CD4-positive, alpha-beta T cell (primary cell): ENCODE measurements at regions not wholly inside any gene's neighbourhood (a gene's known extent, or its start where the extent isn't known, plus 50 kb on each side); places are given as distances from the start of the nearest gene placed in this dataset.

Experiments used
- ATAC-seq: fragments of 200-7000 bp; cut with Tn5 transposase; one replicate; pipeline ENCODE4 v1.10.0; 2022; ENCODE audit warnings: mild to moderate bottlenecking; ENCODE audit not compliant: poor library complexity
- CTCF ChIA-PET: fragments of 350-600 bp; sonication (Branson Sonifier 250); formaldehyde crosslinking; loops from one replicate; lab custom pipeline; 2021; ENCODE audit warnings: antibody characterized with exemption, inconsistent platforms; lab: Charles Lee
- POLR2A ChIA-PET: fragments of 350-600 bp; sonication (Branson Sonifier 250); formaldehyde crosslinking; loops from one replicate; lab custom pipeline; 2021; ENCODE audit warnings: antibody characterized with exemption, inconsistent platforms; lab: Charles Lee
- DNase-seq, 14 experiments: peaks; one replicate each; pipeline ENCODE4 v3.0.0-alpha.2; 2013 to 2020; ENCODE audit warnings: mixed read lengths in 2 of 14
- H3K27ac ChIP-seq, 2 donors: one replicate each; pipeline versions ENCODE4 v1.5.1 to v1.7.0; 2013; ENCODE audit warnings: low read length in 2 of 2, low read depth in 1 of 2, mild to moderate bottlenecking in 1 of 2
- H3K27me3 ChIP-seq, 2 experiments: 1 replicate in 1 of 2; 2 replicates in 1 of 2; pipeline versions ENCODE4 v1.6.1 to v1.7.0; 2013; ENCODE audit warnings: low read length in 2 of 2, control low read depth in 1 of 2, mild to moderate bottlenecking in 1 of 2, moderate library complexity in 1 of 2; ENCODE audit not compliant: insufficient read depth in 2 of 2, control insufficient read depth in 1 of 2
- H3K36me3 ChIP-seq: one replicate; pipeline ENCODE4 v1.6.1; 2013; ENCODE audit warnings: low read length, control low read depth; ENCODE audit not compliant: insufficient read depth
- H3K4me1 ChIP-seq: one replicate; pipeline ENCODE4 v1.6.1; 2013; ENCODE audit warnings: low read length, control low read depth; ENCODE audit not compliant: insufficient read depth
- H3K4me3 ChIP-seq: one replicate; pipeline ENCODE4 v1.5.1; 2013; ENCODE audit warnings: mild to moderate bottlenecking, low read length, moderate library complexity
- H3K9me3 ChIP-seq, 2 experiments: 1 replicate in 1 of 2; 2 replicates in 1 of 2; pipeline versions ENCODE4 v1.6.1 to v1.7.0; 2013; ENCODE audit warnings: low read length in 2 of 2, mild to moderate bottlenecking in 2 of 2, control low read depth in 1 of 2, moderate library complexity in 1 of 2; ENCODE audit not compliant: control insufficient read depth in 1 of 2, insufficient read depth in 1 of 2
- H3K27ac Mint-ChIP-seq: one replicate; pipeline ENCODE4 v1.8.0; 2020; ENCODE audit warnings: mixed read lengths
- H3K27me3 Mint-ChIP-seq: one replicate; pipeline ENCODE4 v1.8.0; 2021; ENCODE audit warnings: mixed read lengths
- H3K36me3 Mint-ChIP-seq: one replicate; pipeline ENCODE4 v1.8.0; 2021; ENCODE audit warnings: low read depth, mixed read lengths
- H3K4me1 Mint-ChIP-seq: one replicate; pipeline ENCODE4 v1.8.0; 2021; ENCODE audit warnings: low read depth, mixed read lengths
- H3K4me3 Mint-ChIP-seq: one replicate; pipeline ENCODE4 v1.8.0; 2020; ENCODE audit warnings: mild to moderate bottlenecking, mixed read lengths
- H3K9me3 Mint-ChIP-seq: one replicate; pipeline ENCODE4 v1.8.0; 2020; ENCODE audit warnings: mixed read lengths
- CTCF ChIP-seq: fragments of 200-600 bp; IDR thresholded peaks from one replicate; pipeline ENCODE4 v1.8.0; 2022; ENCODE audit warnings: antibody characterized with exemption, mild to moderate bottlenecking
- intact Hi-C, 2 experiments: fragments of 100-400 bp; cut with DNase I in 1 of 2; cut with micrococcal nuclease in 1 of 2; formaldehyde crosslinking; loops; one replicate each; pipeline versions ENCODE4 v1.15.1 to v1.9.0; 2023 to 2025; cut with DNase I, micrococcal nuclease

DNA sequence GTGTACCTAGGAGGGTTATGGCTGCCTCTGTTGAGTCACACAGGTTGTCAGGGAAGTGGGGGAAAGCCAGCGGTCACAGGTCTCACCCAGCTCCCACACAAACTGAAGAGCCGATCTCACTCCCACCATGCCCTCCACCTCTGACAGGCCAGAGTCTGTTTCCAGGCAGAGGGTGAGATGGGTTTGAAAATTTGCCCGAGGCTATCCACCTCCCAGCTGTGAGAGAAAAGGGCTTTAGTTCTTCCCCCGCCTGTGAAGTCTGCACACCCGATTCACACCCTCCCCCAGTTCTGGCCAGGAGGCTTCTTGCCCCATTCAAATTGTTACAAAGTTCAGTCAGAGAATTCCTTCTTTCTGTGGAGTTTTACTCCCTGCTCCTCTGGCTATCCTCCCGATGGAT lies 446.9 kb downstream of the EDEM1 start:
- DNase-seq (no peak), ATAC-seq (no peak)
- Mint-ChIP-seq H3K27ac (no peak overlapping the region), H3K4me1 (no peaks in the 10 kb centered on the region), H3K27me3 (no peaks in the 10 kb centered on the region), H3K9me3 (peaks cover 12% of the 10 kb centered on the region), H3K36me3 (no peaks in the 10 kb centered on the region), H3K4me3 (no peak overlapping the region)
- Histone ChIP-seq H3K27me3 (no peaks in the 10 kb centered on the region), H3K36me3 (no peaks in the 10 kb centered on the region), H3K27ac (no peak overlapping the region), H3K4me1 (no peaks in the 10 kb centered on the region), H3K9me3 (peaks cover 5 to 6% of the 10 kb centered on the region in 2 experiments), H3K4me3 (no peak overlapping the region)
- ChIA-PET CTCF (no interaction called here), POLR2A (no interaction called here)
- intact Hi-C loops: no loop called here
- TF ChIP-seq CTCF: no peak

GRCh38 chr3:5635746-5636145 lies 448.2 kb downstream of the EDEM1 start:
- intact Hi-C loops: no loop called here
- DNase-seq (no peak), ATAC-seq (no peak)
- H3K36me3 Mint-ChIP-seq: no peaks in the 10 kb centered on the region
- CTCF ChIA-PET: no interaction called here
- no peak overlapping the region for H3K27ac ChIP-seq
- H3K4me1 ChIP-seq: no peaks in the 10 kb centered on the region
- no peaks in the 10 kb centered on the region for H3K27me3 Mint-ChIP-seq
- H3K9me3 ChIP-seq: peaks cover 5 to 6% of the 10 kb centered on the region in 2 experiments
- H3K4me3 Mint-ChIP-seq: no peak overlapping the region
- no peak for TF ChIP-seq CTCF
- H3K9me3 Mint-ChIP-seq: peaks cover 7% of the 10 kb centered on the region
- H3K4me1 Mint-ChIP-seq: no peaks in the 10 kb centered on the region
- H3K27me3 ChIP-seq: no peaks in the 10 kb centered on the region
- no peak overlapping the region for H3K4me3 ChIP-seq
- POLR2A ChIA-PET: no interaction called here
- no peak overlapping the region for H3K27ac Mint-ChIP-seq
- no peaks in the 10 kb centered on the region for H3K36me3 ChIP-seq

GRCh38 chr3:5638550-5638949 lies 451.0 kb downstream of the EDEM1 start:
- Mint-ChIP-seq H3K27ac (no peak overlapping the region), H3K4me1 (no peaks in the 10 kb centered on the region), H3K9me3 (peaks cover 10% of the 10 kb centered on the region), H3K36me3 (no peaks in the 10 kb centered on the region), H3K4me3 (no peak overlapping the region), H3K27me3 (no peaks in the 10 kb centered on the region)
- POLR2A ChIA-PET: no interaction called here
- H3K4me1 ChIP-seq: no peaks in the 10 kb centered on the region
- DNase-seq (no peak), ATAC-seq (no peak)
- intact Hi-C loops: no loop called here
- peaks cover 5 to 6% of the 10 kb centered on the region in 2 experiments for H3K9me3 ChIP-seq
- no peak overlapping the region for H3K4me3 ChIP-seq
- TF ChIP-seq CTCF: no peak
- H3K36me3 ChIP-seq: no peaks in the 10 kb centered on the region
- H3K27me3 ChIP-seq: no peaks in the 10 kb centered on the region
- CTCF ChIA-PET: no interaction called here
- no peak overlapping the region for H3K27ac ChIP-seq
